H1 (cell line): ENCODE measurements at regions not wholly inside any gene's neighbourhood (a gene's known extent, or its start where the extent isn't known, plus 50 kb on each side); places are given as distances from the start of the nearest gene placed in this dataset.

Experiments used
- BACH1 ChIP-seq: IDR thresholded peaks from 2 replicates; pipeline ENCODE4 v1.6.1; 2012; ENCODE audit warnings: low read length, improper control_type of control experiment
- RAD21 ChIP-seq, 2 experiments: IDR thresholded peaks in 1 of 2; conservative IDR thresholded peaks in 1 of 2; 2 replicates each; pipeline ENCODE4 v1.6.1; 2011; ENCODE audit warnings: low read depth in 2 of 2, low read length in 2 of 2, improper control_type of control experiment in 1 of 2, inconsistent platforms in 1 of 2, mild to moderate bottlenecking in 1 of 2, moderate library complexity in 1 of 2
- RFX5 ChIP-seq: IDR thresholded peaks from 2 replicates; pipeline ENCODE4 v1.6.1; 2011; ENCODE audit warnings: low read depth, low read length, improper control_type of control experiment, borderline replicate concordance
- SP1 ChIP-seq: IDR thresholded peaks from 2 replicates; pipeline ENCODE4 v1.6.1; 2011; ENCODE audit warnings: low read depth, low read length

GRCh38 chrX:39678914-39679313, 418.8 kb downstream of the BCOR start (continued):
- no peak for TF ChIP-seq BACH1
- TF ChIP-seq SP1, result no peak
- no peak for TF ChIP-seq RAD21 (IDR thresholded peaks at IDR 0.05 in 1 of 2, conservative IDR thresholded peaks at IDR 0.05 in 1 of 2; ENCODE audit: low read depth in 2 of 2, low read length in 2 of 2)
- no peak for TF ChIP-seq RFX5
